ENCODE measurements at regions not wholly inside any gene's neighbourhood (a gene's known extent, or its start where the extent isn't known, plus 50 kb on each side); places are given as distances from the start of the nearest gene placed in this dataset.

GRCh38 chr10:78570633-78571235 is 498.0 kb upstream of the ZMIZ1 start:
- Mint-ChIP-seq H3K4me3 (no peak overlapping the region), H3K27me3 (peaks cover 18 to 23% of the 10 kb centered on the region in 2 donors), H3K36me3 (no peaks in the 10 kb centered on the region), H3K4me1 (peaks cover 4 to 5% of the 10 kb centered on the region in 2 donors), H3K9me3 (no peaks in the 10 kb centered on the region), H3K27ac (no peak overlapping the region)
- DNase-seq, result no peak
- ATAC-seq (replicated peaks), result no peak

- Mint-ChIP-seq H3K4me3 (no peak overlapping the region), H3K27ac (no peak overlapping the region), H3K4me1 (peaks cover 4 to 5% of the 10 kb centered on the region in 2 donors), H3K27me3 (peaks cover 18 to 22% of the 10 kb centered on the region in 2 donors), H3K9me3 (no peaks in the 10 kb centered on the region), H3K36me3 (no peaks in the 10 kb centered on the region)
- no peak for DNase-seq
- ATAC-seq (replicated peaks), result no peak
Measured at GRCh38 chr10:78571286-78571685, 497.5 kb upstream of the ZMIZ1 start.

- ATAC-seq (replicated peaks), result no peak
Measured at GRCh38 chr10:78571891-78572290, 496.9 kb upstream of the ZMIZ1 start.

GRCh38 chr10:78572565-78572964 is 496.2 kb upstream of the ZMIZ1 start:
- Mint-ChIP-seq H3K27me3 (peaks cover 13 to 22% of the 10 kb centered on the region in 2 donors), H3K4me1 (peaks cover 5 to 6% of the 10 kb centered on the region in 2 donors), H3K36me3 (no peaks in the 10 kb centered on the region), H3K9me3 (no peaks in the 10 kb centered on the region), H3K27ac (no peak overlapping the region), H3K4me3 (no peak overlapping the region)
- no peak for ATAC-seq (replicated peaks)
- no peak for DNase-seq

More at GRCh38 chr10:78571891-78572290, 496.9 kb upstream of the ZMIZ1 start:
- no peak overlapping the region for H3K27ac Mint-ChIP-seq
- no peaks in the 10 kb centered on the region for H3K36me3 Mint-ChIP-seq
- no peak overlapping the region for H3K4me3 Mint-ChIP-seq
- DNase-seq, result no peak
- peaks cover 4 to 5% of the 10 kb centered on the region in 2 donors for H3K4me1 Mint-ChIP-seq
- H3K27me3 Mint-ChIP-seq, result peaks cover 18 to 22% of the 10 kb centered on the region in 2 donors
- no peaks in the 10 kb centered on the region for H3K9me3 Mint-ChIP-seq

DNA sequence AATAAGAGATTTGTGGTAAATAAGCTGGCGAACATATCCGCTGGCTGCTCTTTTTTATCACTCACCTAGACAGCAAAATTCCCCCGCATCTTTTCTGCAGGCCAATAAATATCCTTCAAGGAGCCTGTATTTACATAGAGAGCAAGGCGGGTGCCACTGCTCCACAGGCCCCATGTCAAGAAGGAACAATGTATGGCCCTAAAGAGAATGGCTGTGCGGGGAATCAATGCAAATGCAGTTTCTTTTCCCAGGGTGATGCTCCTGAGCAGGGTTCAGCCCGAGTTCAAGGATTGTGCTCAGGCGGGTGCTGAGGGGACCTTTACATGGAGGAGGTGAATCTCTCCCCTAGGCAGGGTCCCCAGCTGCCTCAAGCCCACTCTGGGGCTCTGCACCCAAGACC is 494.2 kb upstream of the ZMIZ1 start:
- Mint-ChIP-seq H3K36me3 (no peaks in the 10 kb centered on the region), H3K4me1 (peaks cover 17 to 21% of the 10 kb centered on the region in 2 donors), H3K27ac (no peak overlapping the region)

DNA sequence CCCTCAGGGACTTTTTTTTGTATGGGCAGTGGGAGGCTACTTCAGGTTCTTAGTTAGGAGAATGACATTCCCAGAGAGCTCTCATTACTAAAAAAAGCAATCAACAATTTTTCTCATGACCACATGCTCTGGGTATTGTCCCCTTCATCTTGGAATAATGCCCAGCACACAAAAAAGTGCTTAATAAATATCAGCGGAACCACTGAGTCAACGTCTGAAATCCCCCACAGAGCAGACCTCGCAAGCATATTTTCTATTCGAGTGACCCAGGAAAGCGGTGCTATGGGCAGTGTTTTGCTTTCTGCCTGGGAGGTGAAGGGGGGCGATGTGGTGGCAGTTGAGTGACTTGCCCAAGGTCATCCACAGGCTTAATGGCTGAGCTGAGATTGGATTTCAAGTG is 493.4 kb upstream of the ZMIZ1 start:
- no peak overlapping the region for H3K27ac Mint-ChIP-seq
- ATAC-seq (replicated peaks) (no peak), DNase-seq (no peak)
- no peaks in the 10 kb centered on the region for H3K9me3 Mint-ChIP-seq
- H3K27me3 Mint-ChIP-seq, result peaks cover 4 to 8% of the 10 kb centered on the region in 2 donors
- H3K36me3 Mint-ChIP-seq, result no peaks in the 10 kb centered on the region
- H3K4me3 Mint-ChIP-seq, result no peak overlapping the region
- H3K4me1 Mint-ChIP-seq, result peaks cover 17 to 23% of the 10 kb centered on the region in 2 donors

More for the DNA sequence above, 494.2 kb upstream of the ZMIZ1 start:
- Mint-ChIP-seq H3K4me3 (no peak overlapping the region), H3K9me3 (no peaks in the 10 kb centered on the region), H3K27me3 (peaks cover 12 to 17% of the 10 kb centered on the region in 2 donors)
- DNase-seq (no peak), ATAC-seq (replicated peaks) (no peak)

DNA sequence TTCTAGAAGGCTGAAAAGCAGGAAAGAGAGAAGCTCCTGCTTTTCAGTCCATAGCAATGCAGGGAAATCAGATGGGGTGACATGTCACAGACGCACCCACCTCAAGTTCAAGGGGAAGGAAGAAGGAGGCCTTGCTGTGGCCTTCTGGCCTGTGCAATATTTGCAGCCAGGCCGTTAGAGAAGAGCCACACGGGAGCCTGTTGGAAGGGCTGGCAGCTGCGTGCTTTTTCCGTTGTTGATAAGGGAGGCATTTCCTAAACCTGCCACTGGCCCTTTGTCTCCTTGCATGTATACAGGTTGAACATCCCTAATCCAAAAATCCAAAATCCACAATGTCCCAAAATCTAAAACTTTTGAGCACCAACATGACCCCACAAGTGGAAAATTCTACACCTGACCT is 492.5 kb upstream of the ZMIZ1 start:
- DNase-seq (no peak), ATAC-seq (replicated peaks) (no peak)
- Mint-ChIP-seq H3K9me3 (no peaks in the 10 kb centered on the region), H3K27ac (no peak overlapping the region), H3K4me1 (peaks cover 16 to 23% of the 10 kb centered on the region in 2 donors), H3K27me3 (peaks cover 0 to under 1% of the 10 kb centered on the region in 2 donors), H3K4me3 (no peak overlapping the region), H3K36me3 (no peaks in the 10 kb centered on the region)

DNA sequence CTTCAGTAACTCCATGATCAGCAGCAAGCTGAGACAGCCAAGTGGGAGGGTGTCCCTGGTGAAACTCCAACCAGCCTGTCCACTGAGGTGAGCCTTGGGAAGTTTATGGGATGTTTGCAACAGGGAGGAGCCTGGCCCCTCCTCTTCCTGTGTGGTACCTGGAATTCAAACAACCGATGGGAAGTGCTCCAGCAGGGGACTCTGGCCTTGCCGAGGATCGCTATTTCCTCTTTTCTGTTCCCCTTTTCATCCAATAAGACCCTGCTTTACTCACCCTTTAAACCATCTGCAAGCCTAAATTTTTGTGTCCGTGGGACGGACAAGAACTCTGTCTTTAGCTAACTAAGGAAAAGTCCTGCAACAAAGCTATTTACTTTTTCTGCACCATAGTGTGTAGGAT is 491.1 kb upstream of the ZMIZ1 start:
- Mint-ChIP-seq H3K36me3 (no peaks in the 10 kb centered on the region), H3K4me3 (no peak overlapping the region), H3K27me3 (peaks cover 0 to 2% of the 10 kb centered on the region in 2 donors), H3K4me1 (peaks cover 16 to 23% of the 10 kb centered on the region in 2 donors), H3K27ac (no peak overlapping the region), H3K9me3 (no peaks in the 10 kb centered on the region)
- DNase-seq, result no peak
- ATAC-seq (replicated peaks), result peak; percentile 39 to 47

DNA sequence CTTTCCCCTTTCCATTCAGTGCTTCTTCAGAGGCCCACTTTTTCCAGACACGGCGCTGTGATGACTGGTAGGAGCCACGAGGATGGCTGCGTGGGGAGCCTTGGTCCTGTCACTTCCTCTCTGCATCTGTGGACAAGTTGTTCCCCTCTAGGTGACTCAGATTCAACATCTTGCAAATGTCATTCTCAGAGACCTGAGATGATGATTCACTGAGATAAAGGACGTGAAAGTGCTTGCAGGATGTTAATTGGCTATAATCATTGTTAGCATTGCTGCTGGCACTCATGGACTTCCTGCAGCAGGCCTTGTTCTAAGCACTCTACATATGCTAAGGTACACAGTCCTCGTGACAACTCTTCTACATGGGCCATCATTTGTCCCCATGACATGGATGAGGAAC is 489.8 kb upstream of the ZMIZ1 start:
- peaks cover 16 to 23% of the 10 kb centered on the region in 2 donors for H3K4me1 Mint-ChIP-seq
- DNase-seq, result peak; percentile 41
- H3K9me3 Mint-ChIP-seq, result no peaks in the 10 kb centered on the region
- peak overlapping the region; percentile 59 for H3K27ac Mint-ChIP-seq
- H3K4me3 Mint-ChIP-seq, result no peak overlapping the region
- no peaks in the 10 kb centered on the region for H3K36me3 Mint-ChIP-seq
- ATAC-seq (replicated peaks), result peak; percentile 93 to 94
- peaks cover under 1 to 8% of the 10 kb centered on the region in 2 donors for H3K27me3 Mint-ChIP-seq

DNA sequence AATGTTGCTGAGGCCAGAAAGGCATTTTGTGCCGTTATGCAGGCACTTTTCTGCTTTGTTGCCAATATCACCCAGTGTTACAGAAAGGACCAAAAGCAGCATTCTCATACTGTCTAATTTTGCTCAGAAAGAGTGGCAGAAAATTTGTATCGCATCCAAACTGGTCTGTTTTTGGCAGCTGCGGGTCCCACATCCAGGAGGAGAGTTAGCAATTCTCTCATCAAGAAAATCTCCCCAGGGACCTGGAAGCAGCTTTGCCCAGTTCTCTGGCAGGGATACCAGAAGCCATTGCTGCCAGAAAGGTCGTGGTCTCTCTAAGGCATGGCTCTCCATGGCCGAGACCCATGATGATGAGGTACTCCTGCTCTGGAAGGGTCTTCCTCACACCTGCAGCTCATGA is 489.2 kb upstream of the ZMIZ1 start:
- no peak overlapping the region for H3K27ac Mint-ChIP-seq
- no peak for DNase-seq
- H3K4me3 Mint-ChIP-seq, result no peak overlapping the region
- peaks cover 16 to 23% of the 10 kb centered on the region in 2 donors for H3K4me1 Mint-ChIP-seq
- no peak for ATAC-seq (replicated peaks)
- H3K9me3 Mint-ChIP-seq, result no peaks in the 10 kb centered on the region
- no peaks in the 10 kb centered on the region for H3K36me3 Mint-ChIP-seq
- H3K27me3 Mint-ChIP-seq, result peaks cover 6 to 13% of the 10 kb centered on the region in 2 donors

- Mint-ChIP-seq H3K27ac (no peak overlapping the region), H3K4me3 (no peak overlapping the region), H3K4me1 (peaks cover 16 to 23% of the 10 kb centered on the region in 2 donors), H3K9me3 (no peaks in the 10 kb centered on the region), H3K27me3 (peaks cover 6 to 13% of the 10 kb centered on the region in 2 donors), H3K36me3 (no peaks in the 10 kb centered on the region)
- no peak for DNase-seq
- ATAC-seq (replicated peaks), result no peak
Measured at GRCh38 chr10:78579995-78580394, 488.8 kb upstream of the ZMIZ1 start.

- DNase-seq, result no peak
- ATAC-seq (replicated peaks), result no peak
- H3K27me3 Mint-ChIP-seq, result peaks cover 6 to 13% of the 10 kb centered on the region in 2 donors
- H3K4me3 Mint-ChIP-seq, result no peak overlapping the region
- H3K4me1 Mint-ChIP-seq, result peaks cover 13 to 18% of the 10 kb centered on the region in 2 donors
- no peaks in the 10 kb centered on the region for H3K9me3 Mint-ChIP-seq
- no peak overlapping the region for H3K27ac Mint-ChIP-seq
- no peaks in the 10 kb centered on the region for H3K36me3 Mint-ChIP-seq
Measured at GRCh38 chr10:78581133-78581694, 487.6 kb upstream of the ZMIZ1 start.

GRCh38 chr10:78582540-78582939 is 486.2 kb upstream of the ZMIZ1 start:
- Mint-ChIP-seq H3K4me1 (peaks cover 12 to 17% of the 10 kb centered on the region in 2 donors), H3K4me3 (no peak overlapping the region), H3K27ac (no peak overlapping the region), H3K36me3 (no peaks in the 10 kb centered on the region), H3K9me3 (no peaks in the 10 kb centered on the region), H3K27me3 (peaks cover 6 to 13% of the 10 kb centered on the region in 2 donors)
- ATAC-seq (replicated peaks) (no peak), DNase-seq (no peak)

GRCh38 chr10:78584266-78584665 is 484.5 kb upstream of the ZMIZ1 start:
- H3K36me3 Mint-ChIP-seq, result no peaks in the 10 kb centered on the region
- H3K9me3 Mint-ChIP-seq, result no peaks in the 10 kb centered on the region
- peaks cover 11 to 13% of the 10 kb centered on the region in 2 donors for H3K27me3 Mint-ChIP-seq
- no peak for ATAC-seq (replicated peaks)
- no peak overlapping the region for H3K4me3 Mint-ChIP-seq
- peaks cover under 1 to 4% of the 10 kb centered on the region in 2 donors for H3K4me1 Mint-ChIP-seq
- DNase-seq, result no peak
- no peak overlapping the region for H3K27ac Mint-ChIP-seq

GRCh38 chr10:78584681-78585080 is 484.1 kb upstream of the ZMIZ1 start:
- ATAC-seq (replicated peaks) (no peak), DNase-seq (no peak)
- Mint-ChIP-seq H3K4me3 (no peak overlapping the region), H3K36me3 (no peaks in the 10 kb centered on the region), H3K27ac (no peak overlapping the region), H3K9me3 (no peaks in the 10 kb centered on the region), H3K27me3 (peaks cover 11 to 13% of the 10 kb centered on the region in 2 donors), H3K4me1 (peaks cover 0 to under 1% of the 10 kb centered on the region in 2 donors)
